Mononuclear cell (primary cell): ENCODE measurements at regions not wholly inside any gene's neighbourhood (a gene's known extent, or its start where the extent isn't known, plus 50 kb on each side); places are given as distances from the start of the nearest gene placed in this dataset.

Source experiments
- H3K27me3 ChIP-seq: 2 replicates; pipeline ENCODE4 v1.6.0; 2011; ENCODE audit warnings: low read length, control low read depth; ENCODE audit not compliant: insufficient read depth
- H3K4me1 ChIP-seq: 2 replicates; pipeline ENCODE4 v1.5.1; 2011; ENCODE audit warnings: mild to moderate bottlenecking, low read length, control low read depth; ENCODE audit not compliant: insufficient read depth
- H3K4me3 ChIP-seq: 2 replicates; pipeline ENCODE4 v1.5.1; 2011; ENCODE audit warnings: mild to moderate bottlenecking, low read length, moderate library complexity
- H3K9me3 ChIP-seq: 2 replicates; pipeline ENCODE4 v1.5.1; 2011; ENCODE audit warnings: low read depth, mild to moderate bottlenecking, control low read depth, low read length

DNA sequence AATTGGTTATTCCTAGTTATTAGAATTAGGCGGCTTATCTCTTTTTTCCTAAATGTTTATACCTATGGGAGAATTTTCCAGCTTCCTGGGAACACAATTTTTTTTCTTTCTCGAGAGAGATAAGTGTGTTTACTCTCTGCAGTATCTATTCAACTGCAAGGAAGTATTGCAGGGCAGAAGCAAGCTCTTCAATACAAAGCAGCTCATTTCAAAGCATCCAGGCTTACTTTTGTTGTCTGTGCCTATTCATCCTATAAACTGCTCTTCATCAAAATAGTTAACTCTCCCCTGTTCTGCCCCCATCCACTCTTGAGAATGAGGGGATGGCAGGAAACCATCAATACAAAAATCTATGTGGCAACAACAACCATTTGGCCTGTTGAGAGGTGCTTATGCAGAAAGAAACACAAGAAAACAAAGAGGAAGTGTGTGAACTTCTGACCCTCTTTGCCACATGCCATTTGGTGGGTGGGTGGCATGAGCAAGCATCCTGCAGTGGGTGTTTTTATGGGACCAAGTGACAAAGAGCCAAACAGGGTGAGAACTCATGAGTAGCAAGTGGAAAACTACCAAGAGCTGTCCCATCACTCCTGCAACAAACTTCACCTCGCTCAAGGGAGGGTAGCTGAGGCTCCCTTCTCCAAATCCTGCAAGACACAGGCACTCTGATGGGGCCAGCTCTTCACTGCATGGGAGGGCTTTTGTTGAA is 50.6 kb upstream of the MRPS6 start:
- H3K4me3 ChIP-seq = no peak overlapping the region
- H3K4me1 ChIP-seq = peaks cover 80% of the 10 kb centered on the region
- no peaks in the 10 kb centered on the region for H3K27me3 ChIP-seq
- H3K9me3 ChIP-seq = no peaks in the 10 kb centered on the region

DNA sequence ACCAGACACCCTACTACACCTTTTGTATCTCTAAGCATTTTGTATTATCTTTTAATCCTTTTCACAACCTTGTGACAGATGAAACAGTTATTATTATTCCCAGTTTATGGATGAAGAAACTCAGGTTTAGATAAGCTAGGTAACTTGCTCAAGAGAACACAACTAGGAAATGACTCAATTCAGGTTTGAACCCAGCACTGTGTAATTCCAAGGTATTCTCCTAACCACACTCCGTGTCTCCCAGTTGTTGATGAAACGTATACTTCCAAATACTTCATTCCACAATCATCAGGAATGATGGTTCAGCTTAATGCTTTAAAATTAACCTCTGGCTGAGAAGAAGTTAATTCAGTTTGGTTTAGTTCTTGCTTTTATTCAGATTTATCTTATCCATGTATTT is 51.7 kb upstream of the MRPS6 start:
- Histone ChIP-seq H3K4me1 (peaks cover 80% of the 10 kb centered on the region), H3K4me3 (no peak overlapping the region), H3K9me3 (no peaks in the 10 kb centered on the region), H3K27me3 (no peaks in the 10 kb centered on the region)

DNA sequence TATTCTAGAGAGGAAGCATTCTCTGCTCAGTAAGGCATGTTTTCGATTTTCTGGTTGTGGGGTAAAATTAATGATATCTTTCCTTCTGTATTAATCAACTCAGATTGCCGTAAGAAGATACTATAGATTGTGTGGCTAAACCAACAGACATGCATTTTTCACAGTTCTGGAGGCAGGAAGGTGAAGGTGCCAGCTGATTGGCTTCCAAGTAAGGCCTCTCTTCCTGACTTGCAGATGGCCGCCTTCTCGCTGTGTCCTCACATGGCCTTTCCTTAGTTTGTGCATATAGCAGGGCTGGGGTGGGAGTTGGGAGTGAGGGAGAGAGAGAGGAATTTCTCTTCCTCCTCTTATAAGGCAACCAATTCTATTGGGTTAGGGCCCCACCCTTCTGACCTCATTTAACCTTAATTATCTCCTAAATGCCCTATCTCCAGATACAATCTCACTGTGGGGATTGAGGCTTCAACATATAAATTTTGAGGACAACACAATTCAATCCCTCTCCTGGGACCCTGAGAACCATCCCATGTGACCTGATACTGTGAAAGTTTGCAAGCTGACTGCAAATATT is 52.3 kb upstream of the MRPS6 start:
- no peaks in the 10 kb centered on the region for H3K27me3 ChIP-seq
- no peak overlapping the region for H3K4me3 ChIP-seq
- H3K4me1 ChIP-seq = peaks cover 79% of the 10 kb centered on the region
- no peaks in the 10 kb centered on the region for H3K9me3 ChIP-seq

DNA sequence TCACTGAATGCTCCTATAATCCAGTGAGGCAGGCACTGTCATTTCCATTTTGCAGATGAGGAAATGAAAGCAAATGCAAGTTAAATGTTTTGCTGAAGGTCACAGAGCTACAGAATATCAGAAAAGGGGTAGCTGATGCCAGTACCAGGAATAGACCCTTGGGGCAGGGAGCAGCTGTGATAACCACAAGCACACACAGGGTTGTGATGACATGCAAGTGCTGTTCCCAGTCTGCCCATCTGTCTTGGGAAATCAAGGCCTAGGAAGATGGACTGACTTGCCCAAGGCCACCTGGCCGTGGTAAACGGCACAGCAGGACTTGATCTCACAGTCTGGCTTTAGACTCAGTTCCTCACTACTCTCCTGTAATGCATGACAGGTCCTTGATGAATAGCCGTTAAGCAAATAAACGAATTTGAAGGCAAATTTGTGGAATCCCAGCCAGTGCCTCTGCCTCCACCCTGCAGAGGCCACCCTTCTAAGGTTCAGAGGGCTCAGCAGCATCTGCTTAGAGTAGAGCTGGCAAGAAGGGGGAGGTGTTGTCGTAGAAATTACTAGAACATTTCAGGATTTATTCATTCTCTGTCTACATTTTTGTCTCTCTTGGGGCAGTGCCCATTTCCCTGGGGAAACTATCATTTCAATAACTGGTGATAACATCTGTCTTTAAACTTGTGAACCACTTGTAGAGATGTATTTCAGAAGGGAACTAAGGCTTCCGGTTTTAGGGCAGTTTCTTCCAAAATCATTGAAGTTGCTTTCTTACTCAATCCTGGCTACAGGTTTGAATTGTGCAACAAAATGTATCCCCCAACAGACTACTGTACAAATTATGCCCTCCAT is 53.2 kb upstream of the MRPS6 start:
- Histone ChIP-seq H3K4me1 (peaks cover 71% of the 10 kb centered on the region), H3K9me3 (no peaks in the 10 kb centered on the region), H3K27me3 (no peaks in the 10 kb centered on the region), H3K4me3 (no peak overlapping the region)

DNA sequence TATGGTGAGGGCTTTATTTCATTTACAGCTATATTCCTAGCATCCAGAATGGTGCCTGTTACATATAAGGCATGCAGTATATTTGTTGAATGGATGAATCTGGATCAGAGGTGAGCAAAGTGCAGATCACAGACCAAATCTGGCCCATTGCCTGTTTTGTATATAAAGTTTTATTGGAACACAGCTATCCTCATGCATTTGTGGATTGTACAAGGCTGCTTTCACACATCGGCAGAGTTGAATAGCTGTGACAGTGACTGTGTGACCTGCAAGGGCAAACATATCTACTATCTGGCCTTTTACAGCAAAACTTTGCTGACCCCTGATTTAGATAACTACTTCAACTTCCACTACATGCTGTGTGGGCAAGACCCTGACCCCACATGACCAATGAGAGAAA is 54.0 kb upstream of the MRPS6 start:
- H3K9me3 ChIP-seq = no peaks in the 10 kb centered on the region
- H3K4me3 ChIP-seq = no peak overlapping the region
- H3K4me1 ChIP-seq = peaks cover 62% of the 10 kb centered on the region
- no peaks in the 10 kb centered on the region for H3K27me3 ChIP-seq

DNA sequence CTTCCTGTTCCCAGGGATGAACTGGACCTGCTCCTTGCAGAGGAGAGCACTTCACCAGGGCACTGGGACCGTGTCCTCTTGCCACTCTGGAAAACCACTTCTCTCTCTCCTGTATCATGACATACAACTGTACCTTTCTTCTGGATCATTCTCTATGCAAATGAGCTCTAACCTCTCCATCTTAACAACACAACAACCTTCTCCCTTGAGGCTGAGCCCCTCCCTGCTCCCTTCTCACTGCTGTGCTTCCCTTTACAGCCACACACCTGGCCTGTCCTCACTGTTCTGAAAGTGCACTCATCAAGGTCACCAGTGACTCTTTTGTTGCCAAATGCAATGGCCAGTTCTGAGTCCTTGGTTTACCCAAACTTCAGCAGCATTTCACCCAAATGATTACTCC is 54.5 kb upstream of the MRPS6 start:
- H3K4me1 ChIP-seq = peaks cover 58% of the 10 kb centered on the region

DNA sequence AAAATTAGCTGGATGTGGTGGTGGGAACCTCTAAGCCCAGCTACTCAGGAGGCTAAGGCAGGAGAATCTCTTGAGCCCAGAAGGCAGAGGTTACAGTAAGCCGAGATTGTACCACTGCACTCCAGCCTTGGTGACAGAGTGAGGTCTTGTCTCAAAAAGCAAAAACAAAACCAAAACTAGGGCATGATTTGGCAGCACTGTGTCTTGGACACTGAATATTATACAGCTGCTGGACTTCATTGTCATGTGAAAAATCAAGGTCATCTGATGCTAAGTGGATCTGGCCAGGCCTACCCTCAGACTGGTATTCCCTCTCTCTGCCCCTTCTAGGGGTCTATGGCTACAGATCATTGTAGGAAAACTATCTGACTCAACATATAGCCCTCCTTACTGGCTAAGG is 55.2 kb upstream of the MRPS6 start:
- Histone ChIP-seq H3K4me1 (peaks cover 50% of the 10 kb centered on the region), H3K9me3 (no peaks in the 10 kb centered on the region), H3K4me3 (no peak overlapping the region), H3K27me3 (no peaks in the 10 kb centered on the region)

More for the DNA sequence above, 54.5 kb upstream of the MRPS6 start:
- Histone ChIP-seq H3K27me3 (no peaks in the 10 kb centered on the region), H3K4me3 (no peak overlapping the region), H3K9me3 (no peaks in the 10 kb centered on the region)

DNA sequence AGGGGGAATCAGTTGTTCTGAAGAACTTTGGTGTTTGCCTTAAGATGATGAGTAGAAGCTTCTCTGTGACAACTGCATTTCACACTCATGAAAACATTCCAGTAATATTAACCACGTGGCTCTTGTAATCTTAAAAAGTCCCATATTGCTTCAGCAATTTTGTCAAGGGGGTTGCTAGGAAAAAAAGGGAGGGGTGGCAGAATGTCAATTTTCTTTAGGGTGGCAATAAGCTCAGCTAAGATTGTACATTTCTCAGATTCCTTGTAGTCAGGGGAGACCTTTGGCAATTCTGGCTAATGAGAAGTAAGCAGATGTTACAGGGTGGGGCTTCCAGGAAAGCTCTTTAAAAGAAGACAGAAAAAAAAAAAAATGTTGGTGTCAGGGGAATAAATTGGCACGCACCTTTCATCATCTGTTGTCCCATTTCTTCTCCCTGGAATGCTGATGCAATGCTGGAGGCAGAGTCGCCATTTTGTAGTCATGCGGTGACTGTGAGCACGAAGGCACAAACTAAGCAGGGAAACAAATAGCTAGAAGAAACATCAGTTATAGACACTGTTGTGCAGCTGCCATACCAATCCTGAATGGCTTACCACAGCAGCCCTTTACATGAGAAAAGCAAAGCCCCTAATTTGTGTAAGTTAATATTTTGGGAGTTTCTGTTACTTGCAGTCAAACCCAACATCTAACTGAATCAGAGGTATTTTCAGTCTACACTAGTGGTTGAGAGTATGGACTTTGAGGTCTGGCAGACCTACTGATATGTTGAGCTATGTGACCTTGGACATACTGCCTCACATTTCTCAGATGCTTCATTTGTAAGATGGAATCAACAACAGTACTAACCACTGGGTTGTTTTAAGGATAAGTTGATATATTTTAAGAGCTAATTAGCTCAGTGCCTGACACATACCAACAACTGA is 56.1 kb upstream of the MRPS6 start:
- Histone ChIP-seq H3K27me3 (no peaks in the 10 kb centered on the region), H3K4me3 (no peak overlapping the region), H3K4me1 (peaks cover 41% of the 10 kb centered on the region)

DNA sequence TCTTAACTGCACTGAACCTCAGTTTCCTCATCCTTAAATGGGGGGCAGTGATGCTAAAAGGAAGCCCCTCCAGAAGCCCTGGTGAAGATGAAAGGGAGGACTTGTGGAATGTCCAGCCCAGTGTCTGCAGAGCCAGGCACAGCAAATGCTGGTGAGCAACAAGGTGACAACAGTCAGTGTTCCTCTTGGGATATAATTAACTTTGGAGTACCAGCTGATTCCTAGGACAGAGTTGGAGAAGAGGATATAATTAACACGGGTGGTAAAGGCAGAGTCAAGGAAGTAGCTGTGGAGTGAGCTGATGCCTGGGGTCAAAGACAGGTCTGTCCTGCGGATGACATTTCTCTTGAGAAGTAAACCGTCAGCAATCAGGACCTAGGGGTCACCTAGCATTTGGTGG is 60.7 kb upstream of the MRPS6 start:
- H3K9me3 ChIP-seq = no peaks in the 10 kb centered on the region
- H3K27me3 ChIP-seq = no peaks in the 10 kb centered on the region
- no peaks in the 10 kb centered on the region for H3K4me1 ChIP-seq
- no peak overlapping the region for H3K4me3 ChIP-seq

More for the DNA sequence above, 56.1 kb upstream of the MRPS6 start:
- H3K9me3 ChIP-seq = no peaks in the 10 kb centered on the region

DNA sequence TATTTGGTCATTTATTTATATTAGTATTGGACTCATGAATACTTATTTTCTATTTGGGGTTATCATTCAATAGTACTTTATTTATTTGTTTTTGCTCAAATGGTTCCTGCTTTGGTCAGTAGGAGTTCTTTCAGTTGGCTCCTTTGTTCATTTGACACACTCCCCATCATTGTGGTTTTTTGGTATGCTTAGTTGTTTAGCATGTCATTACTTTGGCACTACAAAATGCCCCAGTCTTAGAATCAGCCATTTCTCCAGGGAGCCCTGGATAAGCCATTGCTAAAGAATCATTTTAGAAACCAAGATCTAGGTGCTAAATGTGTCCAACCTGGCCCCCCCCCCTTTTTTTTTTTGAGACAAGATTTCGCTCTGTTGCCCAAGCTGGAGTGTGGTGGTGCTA is 61.7 kb upstream of the MRPS6 start:
- Histone ChIP-seq H3K4me1 (no peaks in the 10 kb centered on the region), H3K27me3 (no peaks in the 10 kb centered on the region), H3K9me3 (no peaks in the 10 kb centered on the region), H3K4me3 (no peak overlapping the region)

DNA sequence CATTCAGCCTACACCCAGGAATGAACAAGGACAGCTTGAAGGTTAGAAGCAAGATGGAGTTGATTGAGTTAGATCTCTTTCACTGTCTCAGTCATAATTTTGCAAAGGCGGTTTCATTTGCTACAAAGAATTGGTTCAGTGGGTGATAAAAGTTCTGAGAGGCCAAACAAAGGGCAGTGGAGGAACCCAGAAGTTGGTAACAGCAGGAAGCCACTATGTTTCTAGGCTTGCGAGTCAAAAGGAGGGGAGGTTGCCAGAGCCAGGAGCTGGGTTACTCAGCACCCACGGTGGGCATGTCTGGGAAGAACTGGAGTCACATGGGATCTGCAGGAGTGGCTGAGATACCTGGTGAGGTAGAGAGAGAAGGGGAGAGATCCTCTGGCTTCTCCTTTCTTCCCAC is 64.2 kb upstream of the MRPS6 start:
- Histone ChIP-seq H3K9me3 (no peaks in the 10 kb centered on the region), H3K4me1 (no peaks in the 10 kb centered on the region), H3K27me3 (no peaks in the 10 kb centered on the region), H3K4me3 (no peak overlapping the region)

DNA sequence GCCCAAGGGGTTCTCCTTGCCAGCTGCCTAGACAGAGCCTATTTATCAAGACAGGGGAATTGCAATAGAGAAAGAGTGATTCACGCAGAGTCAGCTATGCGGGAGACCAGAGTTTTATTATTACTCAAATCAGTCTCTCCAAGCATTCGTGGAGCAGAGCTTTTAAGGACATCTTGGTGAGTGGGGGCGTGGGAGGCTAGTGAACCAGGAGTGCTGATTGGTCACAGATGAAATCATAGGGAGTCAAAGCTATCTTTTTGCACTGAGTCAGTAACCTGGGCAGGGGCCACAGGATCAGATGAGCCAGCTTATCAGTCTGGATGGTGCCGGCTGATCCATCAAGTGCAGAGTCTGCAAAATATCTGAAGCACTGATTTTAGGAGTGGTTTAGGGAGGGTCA is 64.8 kb upstream of the MRPS6 start:
- no peaks in the 10 kb centered on the region for H3K4me1 ChIP-seq
- no peaks in the 10 kb centered on the region for H3K9me3 ChIP-seq
- no peaks in the 10 kb centered on the region for H3K27me3 ChIP-seq
- no peak overlapping the region for H3K4me3 ChIP-seq

DNA sequence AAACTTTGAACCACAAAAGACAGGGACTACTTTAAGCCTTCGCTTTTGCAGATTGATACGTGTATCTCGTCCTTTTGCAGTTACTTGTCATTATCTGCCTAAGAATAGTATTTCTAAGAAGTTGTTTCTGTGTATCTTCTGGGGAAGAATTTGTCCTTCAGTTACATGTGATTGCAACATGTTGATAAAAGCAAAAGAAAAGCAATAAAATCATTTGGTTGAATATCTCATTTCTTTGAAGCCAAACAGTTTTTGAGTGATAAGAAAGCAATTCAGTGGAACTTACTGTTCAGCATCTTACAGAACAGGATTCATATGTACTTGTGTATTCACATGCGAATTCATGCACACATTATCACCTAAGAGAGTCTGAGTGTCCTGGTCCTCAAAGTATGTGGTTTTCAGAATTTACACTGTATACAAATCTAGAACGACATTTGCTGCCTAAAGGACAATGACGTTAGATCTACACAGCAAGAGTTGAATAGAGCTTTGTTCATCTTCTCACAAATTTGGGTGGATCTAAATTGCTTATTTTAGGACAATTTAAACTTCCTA is 66.7 kb upstream of the MRPS6 start:
- Histone ChIP-seq H3K27me3 (no peaks in the 10 kb centered on the region), H3K4me1 (no peaks in the 10 kb centered on the region), H3K4me3 (no peak overlapping the region), H3K9me3 (no peaks in the 10 kb centered on the region)

DNA sequence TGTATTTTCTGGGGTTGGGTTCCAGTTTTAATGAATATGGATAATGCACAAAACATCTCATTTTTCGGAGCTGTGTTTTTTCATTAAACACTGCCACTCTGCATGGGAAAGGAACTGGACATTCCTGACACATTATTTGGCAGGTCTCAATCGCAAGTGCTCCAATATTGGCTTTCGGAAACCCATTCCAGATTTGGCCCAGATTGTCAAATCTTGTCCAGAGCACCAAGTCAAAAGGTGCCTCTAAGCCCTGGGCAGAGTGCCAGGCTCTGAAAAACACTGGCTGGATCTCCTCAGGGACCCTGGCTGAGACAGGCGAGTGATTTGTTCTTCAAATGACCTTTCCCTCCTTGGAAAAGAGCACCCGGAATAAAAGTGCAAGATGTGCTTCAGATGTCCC is 68.4 kb upstream of the MRPS6 start:
- Histone ChIP-seq H3K9me3 (no peaks in the 10 kb centered on the region), H3K27me3 (no peaks in the 10 kb centered on the region), H3K4me1 (no peaks in the 10 kb centered on the region), H3K4me3 (no peak overlapping the region)
